Fibroblast of skin of abdomen (primary cell): ENCODE measurements at regions not wholly inside any gene's neighbourhood (a gene's known extent, or its start where the extent isn't known, plus 50 kb on each side); places are given as distances from the start of the nearest gene placed in this dataset.

ENCODE experiments used
- DNase-seq: peaks from one replicate; pipeline ENCODE4 v3.0.0-alpha.2; 2013

- DNase-seq, result peak; percentile 65
Observed at GRCh38 chr5:142474431-142475094, 149.7 kb upstream of the SPRY4 start.

GRCh38 chr5:142473038-142473437 lies 148.2 kb upstream of the SPRY4 start:
- no peak for DNase-seq

- peak; percentile 91 for DNase-seq
Observed at GRCh38 chr5:142472306-142472951, 147.6 kb upstream of the SPRY4 start.

GRCh38 chr5:142466195-142466971 lies 141.6 kb upstream of the SPRY4 start:
- DNase-seq, result peak; percentile 61

- no peak for DNase-seq
Observed at GRCh38 chr5:142465476-142465875, 140.7 kb upstream of the SPRY4 start.

GRCh38 chr5:142463904-142464303 lies 139.1 kb upstream of the SPRY4 start:
- no peak for DNase-seq

GRCh38 chr5:142461028-142461590 lies 136.3 kb upstream of the SPRY4 start:
- DNase-seq, result no peak

GRCh38 chr5:142459209-142459608 lies 134.4 kb upstream of the SPRY4 start:
- no peak for DNase-seq

- DNase-seq, result no peak
Observed at GRCh38 chr5:142455856-142456255, 131.0 kb upstream of the SPRY4 start.

GRCh38 chr5:142453932-142454331 lies 129.1 kb upstream of the SPRY4 start:
- no peak for DNase-seq

- DNase-seq, result no peak
Observed at GRCh38 chr5:142450419-142450818, 125.6 kb upstream of the SPRY4 start.

- DNase-seq, result no peak
Observed at GRCh38 chr5:142447887-142448286, 123.1 kb upstream of the SPRY4 start.

GRCh38 chr5:142446960-142447279 lies 122.1 kb upstream of the SPRY4 start:
- DNase-seq, result no peak

- DNase-seq, result peak; percentile 73
Observed at GRCh38 chr5:142446131-142446959, 121.5 kb upstream of the SPRY4 start.

GRCh38 chr5:142445266-142445665 lies 120.4 kb upstream of the SPRY4 start:
- DNase-seq, result no peak

GRCh38 chr5:142441616-142442015 lies 116.8 kb upstream of the SPRY4 start:
- peak; percentile 48 for DNase-seq

GRCh38 chr5:142439207-142439860 lies 114.5 kb upstream of the SPRY4 start:
- DNase-seq, result peak; percentile 24

GRCh38 chr5:142438573-142438972 lies 113.8 kb upstream of the SPRY4 start:
- no peak for DNase-seq

GRCh38 chr5:142437563-142437962 lies 112.7 kb upstream of the SPRY4 start:
- DNase-seq, result no peak

- DNase-seq, result no peak
Observed at GRCh38 chr5:142435410-142436115, 110.7 kb upstream of the SPRY4 start.

GRCh38 chr5:142434322-142434612 lies 109.4 kb upstream of the SPRY4 start:
- no peak for DNase-seq
